ENCODE measurements at regions not wholly inside any gene's neighbourhood (a gene's known extent, or its start where the extent isn't known, plus 50 kb on each side); places are given as distances from the start of the nearest gene placed in this dataset.

- DNase-seq (ENCODE audit: low spot score) = no peak
- ChIA-PET POLR2A (ENCODE audit: low non-redundant PET) (no interaction called here), CTCF (no interaction called here)
- no peak for TF ChIP-seq CTCF (conservative IDR thresholded peaks at IDR 0.05; ENCODE audit: low read depth)
- no peak overlapping the region for H3K27ac ChIP-seq
Observed at GRCh38 chr6:120202878-120203277, 853.3 kb upstream of the MAN1A1 start.

GRCh38 chr6:120200853-120201252 lies 851.3 kb upstream of the MAN1A1 start:
- no peak for DNase-seq (ENCODE audit: low spot score)
- no peak overlapping the region for H3K27ac ChIP-seq
- ChIA-PET CTCF (no interaction called here), POLR2A (ENCODE audit: low non-redundant PET) (no interaction called here)
- no peak for TF ChIP-seq CTCF (conservative IDR thresholded peaks at IDR 0.05; ENCODE audit: low read depth)

- POLR2A ChIA-PET (ENCODE audit: low non-redundant PET) = no interaction called here
- no peak for DNase-seq (ENCODE audit: low spot score)
- TF ChIP-seq CTCF (conservative IDR thresholded peaks at IDR 0.05; ENCODE audit: low read depth) = no peak
- no peak overlapping the region for H3K27ac ChIP-seq
- CTCF ChIA-PET = no interaction called here
Observed at GRCh38 chr6:120198033-120198432, 848.5 kb upstream of the MAN1A1 start.

- ChIA-PET POLR2A (ENCODE audit: low non-redundant PET) (no interaction called here), CTCF (interaction anchor here (0.7 kb wide), 1 partner anchor 188 kb away, joined by 3 read pairs; no protein-coding TSS in a partner anchor)
- no peak overlapping the region for H3K27ac ChIP-seq
- TF ChIP-seq CTCF (conservative IDR thresholded peaks at IDR 0.05; ENCODE audit: low read depth) = no peak
- DNase-seq (ENCODE audit: low spot score) = no peak
Observed at GRCh38 chr6:120186080-120186479, 836.5 kb upstream of the MAN1A1 start.

GRCh38 chr6:120173250-120173649 lies 823.7 kb upstream of the MAN1A1 start:
- ChIA-PET CTCF (no interaction called here), POLR2A (ENCODE audit: low non-redundant PET) (no interaction called here)
- no peak for TF ChIP-seq CTCF (conservative IDR thresholded peaks at IDR 0.05; ENCODE audit: low read depth)
- no peak overlapping the region for H3K27ac ChIP-seq
- DNase-seq (ENCODE audit: low spot score) = no peak

GRCh38 chr6:120164531-120164930 lies 815.0 kb upstream of the MAN1A1 start:
- H3K27ac ChIP-seq = no peak overlapping the region
- POLR2A ChIA-PET (ENCODE audit: low non-redundant PET) = no interaction called here
- CTCF ChIA-PET = interaction anchor here (0.7 kb wide), 1 partner anchor 28 kb away, joined by 6 read pairs; no protein-coding TSS in a partner anchor
- DNase-seq (ENCODE audit: low spot score) = no peak
- no peak for TF ChIP-seq CTCF (conservative IDR thresholded peaks at IDR 0.05; ENCODE audit: low read depth)

- POLR2A ChIA-PET (ENCODE audit: low non-redundant PET) = no interaction called here
- CTCF ChIA-PET = no interaction called here
- no peak overlapping the region for H3K27ac ChIP-seq
- DNase-seq (ENCODE audit: low spot score) = no peak
- no peak for TF ChIP-seq CTCF (conservative IDR thresholded peaks at IDR 0.05; ENCODE audit: low read depth)
Observed at GRCh38 chr6:120157873-120158272, 808.3 kb upstream of the MAN1A1 start.
